IMR-90 (cell line): ENCODE measurements at regions not wholly inside any gene's neighbourhood (a gene's known extent, or its start where the extent isn't known, plus 50 kb on each side); places are given as distances from the start of the nearest gene placed in this dataset.

Experiments used
- BHLHE40 ChIP-seq: fragments of 150-350 bp; IDR thresholded peaks from 2 replicates; pipeline ENCODE4 v1.6.1; 2016; ENCODE audit warnings: mild to moderate bottlenecking, low read depth, low read length
- CEBPB ChIP-seq: IDR thresholded peaks from 2 replicates; pipeline ENCODE4 v1.6.1; 2012; ENCODE audit warnings: low read depth, low read length, improper control_type of control experiment
- CHD1 ChIP-seq: IDR thresholded peaks from 2 replicates; pipeline ENCODE4 v1.6.1; 2012; ENCODE audit warnings: low read depth, low read length, improper control_type of control experiment
- POLR2A ChIP-seq: IDR thresholded peaks from 2 replicates; pipeline ENCODE4 v1.6.1; 2012; ENCODE audit warnings: mild to moderate bottlenecking, low read depth, low read length
- RAD21 ChIP-seq: IDR thresholded peaks from 2 replicates; pipeline ENCODE4 v1.6.1; 2012; ENCODE audit warnings: low read length, improper control_type of control experiment
- SMC3 ChIP-seq: fragments of 150-350 bp; IDR thresholded peaks from 2 replicates; pipeline ENCODE4 v1.6.1; 2016; ENCODE audit warnings: low read depth, mild to moderate bottlenecking, antibody characterized with exemption, low read length, moderate library complexity
- TF ChIP-seq, protein P1 (sequence below): conservative IDR thresholded peaks from 2 replicates; pipeline ENCODE4 v1.5.1; 2012; ENCODE audit warnings: mild to moderate bottlenecking, low read depth, low read length, improper control_type of control experiment

DNA sequence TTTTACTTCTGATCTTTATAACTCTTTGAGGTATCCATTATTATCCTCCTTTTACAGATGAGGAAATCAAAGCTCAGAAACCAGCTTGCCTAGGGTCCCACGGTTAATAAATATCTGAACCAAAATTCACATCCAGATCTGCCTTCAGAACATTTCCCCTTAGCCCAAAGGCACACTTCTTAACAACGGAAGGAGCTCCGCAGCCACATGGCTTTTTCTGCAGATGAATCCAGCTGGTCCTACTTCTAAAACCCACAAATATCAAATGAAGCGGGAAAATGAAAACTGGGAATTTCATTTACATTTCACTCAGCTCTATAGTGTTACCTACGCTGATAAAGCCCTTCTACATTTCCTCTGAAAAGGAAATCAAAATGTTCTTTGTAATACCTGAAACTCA, 357.0 kb upstream of the ID2 start:
- TF ChIP-seq POLR2A (no peak), CEBPB (no peak), BHLHE40 (no peak), CHD1 (no peak), SMC3 (no peak), RAD21 (no peak)
- TF ChIP-seq, protein P1, sequence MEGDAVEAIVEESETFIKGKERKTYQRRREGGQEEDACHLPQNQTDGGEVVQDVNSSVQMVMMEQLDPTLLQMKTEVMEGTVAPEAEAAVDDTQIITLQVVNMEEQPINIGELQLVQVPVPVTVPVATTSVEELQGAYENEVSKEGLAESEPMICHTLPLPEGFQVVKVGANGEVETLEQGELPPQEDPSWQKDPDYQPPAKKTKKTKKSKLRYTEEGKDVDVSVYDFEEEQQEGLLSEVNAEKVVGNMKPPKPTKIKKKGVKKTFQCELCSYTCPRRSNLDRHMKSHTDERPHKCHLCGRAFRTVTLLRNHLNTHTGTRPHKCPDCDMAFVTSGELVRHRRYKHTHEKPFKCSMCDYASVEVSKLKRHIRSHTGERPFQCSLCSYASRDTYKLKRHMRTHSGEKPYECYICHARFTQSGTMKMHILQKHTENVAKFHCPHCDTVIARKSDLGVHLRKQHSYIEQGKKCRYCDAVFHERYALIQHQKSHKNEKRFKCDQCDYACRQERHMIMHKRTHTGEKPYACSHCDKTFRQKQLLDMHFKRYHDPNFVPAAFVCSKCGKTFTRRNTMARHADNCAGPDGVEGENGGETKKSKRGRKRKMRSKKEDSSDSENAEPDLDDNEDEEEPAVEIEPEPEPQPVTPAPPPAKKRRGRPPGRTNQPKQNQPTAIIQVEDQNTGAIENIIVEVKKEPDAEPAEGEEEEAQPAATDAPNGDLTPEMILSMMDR: no peak
